Lung microvascular endothelial cell (primary cell): ENCODE measurements at regions not wholly inside any gene's neighbourhood (a gene's known extent, or its start where the extent isn't known, plus 50 kb on each side); places are given as distances from the start of the nearest gene placed in this dataset.
"Not testable (repeated sequence)": the region's sequence is repeated elsewhere in the genome, so short reads cannot be mapped to it uniquely, and the experiment has no call there.

Experiments used
- DNase-seq, 2 donors: peaks; one replicate each; pipeline versions ENCODE4 v3.0.0 to v3.0.0-alpha.2; 2010; ENCODE audit warnings: low read depth in 2 of 2

DNA sequence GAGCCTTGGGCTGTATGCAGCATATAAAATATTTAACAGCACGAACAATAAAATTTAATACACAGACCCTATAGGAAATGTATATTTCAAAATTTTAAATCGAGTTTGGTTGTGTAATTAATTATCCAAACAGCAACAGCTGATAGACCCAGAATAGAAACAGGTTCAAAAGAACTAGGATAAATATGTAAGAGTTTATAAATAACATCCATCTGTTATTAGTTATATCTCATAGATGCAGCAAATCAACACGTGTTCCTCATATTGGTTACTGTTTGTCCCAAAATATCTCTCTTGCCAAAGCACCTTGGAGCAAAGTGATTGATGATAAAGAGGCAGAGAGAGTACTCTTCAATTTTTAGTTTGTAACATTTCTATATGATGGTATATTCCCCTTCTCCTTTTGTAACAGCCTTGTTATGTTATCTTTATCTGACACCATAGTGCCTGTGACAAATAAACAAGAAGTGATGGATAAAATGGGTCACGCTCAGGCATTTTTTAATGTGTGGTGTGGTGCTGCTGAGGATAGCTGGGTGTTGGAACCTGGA is 260.6 kb upstream of the NBEA start:
- no peak for DNase-seq

DNA sequence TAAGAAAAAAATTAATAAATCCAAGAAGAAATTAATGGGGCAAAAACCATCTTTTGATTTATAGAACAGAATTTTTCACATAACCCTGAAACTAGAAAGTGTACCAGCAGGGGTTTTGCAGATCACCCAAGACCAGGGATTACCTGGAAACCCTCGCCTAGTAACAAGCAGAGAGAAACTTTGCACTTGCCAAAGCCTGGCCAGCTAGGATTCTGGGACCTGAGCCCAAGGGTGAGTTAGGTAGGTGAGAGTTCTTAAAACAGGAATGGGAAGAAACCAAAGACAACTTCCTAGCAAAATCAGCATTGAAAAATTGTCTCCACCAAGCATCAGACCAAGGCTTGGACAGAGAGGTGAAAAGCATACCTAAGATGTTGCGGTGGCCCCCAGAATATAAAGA is 247.0 kb upstream of the NBEA start:
- DNase-seq: no peak

DNA sequence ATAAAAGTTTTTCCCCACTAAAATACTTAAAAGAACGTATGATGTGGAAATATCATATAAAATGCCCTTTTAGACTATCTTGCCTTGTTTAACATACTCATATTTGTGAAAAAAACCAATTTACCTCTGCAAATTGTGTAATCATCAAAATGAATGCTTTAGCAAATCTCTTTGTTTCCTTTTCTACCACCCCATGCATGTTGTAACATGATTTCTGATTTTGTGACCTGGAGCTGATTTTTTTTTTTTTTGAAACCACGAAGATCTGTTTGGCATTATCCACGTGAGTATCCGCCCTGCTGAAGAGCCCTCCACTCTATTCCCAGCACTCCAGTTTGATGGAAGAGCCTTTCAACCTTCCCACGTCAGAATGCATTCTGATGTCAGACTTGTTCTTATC is 245.8 kb upstream of the NBEA start:
- no peak for DNase-seq

DNA sequence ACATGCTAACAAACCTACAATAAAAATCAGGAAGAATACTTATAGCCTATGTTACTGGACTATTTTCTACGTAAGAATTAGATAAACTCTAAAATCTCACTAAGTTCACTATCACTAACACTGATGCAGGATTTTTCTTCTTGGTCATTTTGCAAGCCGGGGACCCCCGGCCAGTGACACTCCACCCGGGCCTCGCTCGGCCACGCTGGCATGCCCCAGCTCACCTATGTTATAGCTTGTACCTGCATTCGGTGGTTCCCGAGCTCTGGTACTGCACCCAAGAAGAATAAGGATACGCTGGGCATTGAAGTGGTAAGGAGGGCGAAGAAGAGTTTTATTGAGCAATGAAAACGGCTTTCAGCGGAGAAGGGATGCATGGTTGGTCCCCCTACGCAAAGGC is 245.3 kb upstream of the NBEA start:
- DNase-seq: no peak

DNA sequence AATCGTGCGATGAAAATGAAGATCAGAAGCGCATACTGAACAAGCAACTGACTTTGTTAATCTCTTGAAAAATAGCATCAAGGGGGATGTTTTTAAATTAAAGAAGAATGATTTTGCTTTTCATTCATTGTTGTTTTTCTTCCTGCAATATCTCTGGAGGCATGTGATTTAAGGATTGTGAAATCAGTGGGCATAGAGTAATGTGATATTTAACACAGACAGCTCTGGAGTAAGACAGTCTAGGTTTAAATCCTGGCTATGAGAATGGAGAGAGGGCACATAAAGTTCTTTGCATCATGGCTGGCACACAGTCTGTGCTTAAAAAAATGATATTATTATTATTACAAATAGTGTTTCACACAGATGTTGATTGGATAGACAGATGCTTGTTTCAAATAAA is 243.1 kb upstream of the NBEA start:
- no peak for DNase-seq

DNA sequence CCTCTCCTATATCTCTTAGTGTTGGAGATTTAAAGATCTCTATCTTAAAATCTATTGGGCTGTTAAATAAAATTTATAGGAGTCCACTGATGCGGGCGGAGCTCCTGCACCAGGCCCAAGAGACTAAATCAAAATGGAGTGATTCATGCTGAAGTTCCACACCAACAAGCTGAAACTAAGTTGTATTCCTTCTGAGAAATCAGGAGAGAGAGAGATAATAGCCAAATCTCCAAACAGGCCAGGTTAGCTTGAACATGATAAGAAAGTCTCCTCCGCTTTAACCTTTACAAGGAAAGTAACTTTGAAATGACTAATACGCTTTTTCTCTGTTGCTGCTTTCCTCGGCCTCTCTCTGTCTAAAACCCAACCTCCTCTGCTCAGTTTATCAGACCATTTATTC is 241.9 kb upstream of the NBEA start:
- DNase-seq: no peak

DNA sequence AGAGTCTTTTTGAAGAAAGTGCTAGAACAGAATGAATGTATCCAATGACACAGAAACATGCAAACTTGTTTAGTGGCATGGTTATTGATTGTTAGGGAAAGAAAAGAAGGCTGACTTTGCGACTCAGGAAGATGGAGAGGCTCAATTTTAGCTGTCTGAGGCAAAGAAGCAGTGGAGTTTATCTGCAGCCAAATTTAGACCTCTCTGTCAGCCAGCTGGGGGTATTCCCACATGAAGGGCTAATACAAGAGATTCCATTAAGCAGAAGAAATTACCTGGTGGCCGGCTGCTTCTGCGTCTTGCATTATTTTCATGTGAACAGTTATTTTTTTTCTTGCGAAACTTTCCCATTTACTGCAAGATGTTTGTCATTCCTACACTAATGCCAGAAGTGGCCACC is 240.2 kb upstream of the NBEA start:
- no peak for DNase-seq

DNA sequence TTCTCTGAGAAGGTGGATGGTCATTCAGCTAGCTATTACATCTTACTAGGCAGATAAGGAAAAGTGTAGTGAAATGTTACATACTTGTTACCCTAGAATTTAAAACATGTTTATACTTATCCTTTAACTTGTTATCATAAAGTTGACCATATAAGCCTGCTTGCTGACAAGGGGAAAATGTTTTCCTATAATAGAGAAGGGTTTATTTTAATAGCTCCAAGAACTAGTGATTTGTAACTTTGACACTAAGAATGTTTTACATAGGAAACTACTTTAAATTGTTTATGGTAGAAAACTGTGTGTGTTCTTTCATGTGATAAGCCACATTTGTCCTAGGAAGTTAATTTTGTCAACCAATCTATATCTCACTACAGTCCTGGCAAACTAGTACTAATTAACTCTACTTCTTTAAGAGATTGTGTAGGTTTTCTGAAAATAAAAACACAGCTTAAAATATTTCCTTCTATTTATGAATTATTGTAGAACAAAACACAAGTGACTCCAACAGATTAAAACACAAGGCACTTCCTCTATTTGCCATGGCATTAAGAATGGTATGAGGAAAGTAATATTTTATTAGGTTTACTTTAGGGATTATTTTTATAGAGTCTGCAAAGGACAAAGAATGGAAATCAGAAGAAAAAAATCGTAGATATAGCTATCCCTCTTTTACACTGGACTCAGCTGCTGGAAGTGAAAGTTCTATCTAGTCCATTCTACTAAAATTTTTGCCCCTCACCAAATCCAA is 233.3 kb upstream of the NBEA start:
- no peak for DNase-seq

DNA sequence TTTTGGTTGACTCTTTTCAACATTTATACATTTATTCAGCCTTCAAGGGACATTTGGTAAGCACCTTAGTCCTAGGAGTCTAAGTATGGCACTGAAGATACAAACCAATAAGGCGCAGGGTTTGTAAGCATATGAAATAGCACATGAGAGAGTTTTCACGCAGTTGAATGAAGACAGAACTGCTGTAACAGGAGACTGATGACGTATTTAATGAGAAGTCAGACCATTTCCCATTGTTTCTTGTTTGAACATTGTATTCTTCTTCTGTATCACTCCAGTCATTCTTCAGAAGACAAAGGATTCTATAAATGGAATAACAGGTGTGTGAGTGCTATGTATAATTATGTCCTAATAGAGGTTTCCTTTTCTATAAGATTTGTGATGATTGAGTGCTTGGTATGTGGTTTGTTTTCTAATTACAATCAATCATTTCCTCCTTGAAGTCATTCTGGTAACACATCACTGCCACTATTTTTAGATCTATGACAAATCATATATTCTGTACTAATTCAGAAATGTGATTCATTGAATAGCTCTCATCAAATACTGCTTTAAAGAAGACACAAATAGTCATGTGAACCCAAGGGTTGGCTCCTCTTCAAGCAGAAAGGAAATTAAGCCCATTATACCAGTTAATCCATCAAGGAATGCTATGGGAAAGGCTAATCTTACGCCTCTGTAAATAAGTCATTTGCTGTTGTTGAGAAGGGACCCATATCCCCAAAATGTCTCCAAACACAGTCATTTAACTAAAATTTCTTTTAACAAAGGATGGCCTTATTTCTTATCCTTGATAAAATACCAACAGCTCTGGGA is 222.8 kb upstream of the NBEA start:
- DNase-seq: peak in 1 of 2 donors; percentile 37

DNA sequence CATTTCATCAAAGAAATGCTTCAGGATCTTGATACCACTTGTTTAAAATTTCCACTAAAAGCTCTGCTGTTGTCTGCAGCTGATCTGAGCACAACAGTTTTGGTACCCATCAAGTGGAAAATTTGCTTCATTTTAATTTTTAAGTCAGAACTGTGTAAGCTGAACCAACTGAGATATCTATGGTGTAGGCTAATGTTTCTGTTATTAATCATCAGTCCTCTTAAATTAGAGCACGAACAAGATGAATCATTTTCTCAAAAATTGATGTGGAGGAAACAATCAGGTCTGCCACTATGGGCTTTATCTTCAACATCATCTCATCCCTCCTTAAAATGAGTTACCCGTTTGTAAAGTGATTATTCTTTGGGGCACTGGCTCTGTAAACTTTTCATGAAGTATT is 221.5 kb upstream of the NBEA start:
- no peak for DNase-seq

DNA sequence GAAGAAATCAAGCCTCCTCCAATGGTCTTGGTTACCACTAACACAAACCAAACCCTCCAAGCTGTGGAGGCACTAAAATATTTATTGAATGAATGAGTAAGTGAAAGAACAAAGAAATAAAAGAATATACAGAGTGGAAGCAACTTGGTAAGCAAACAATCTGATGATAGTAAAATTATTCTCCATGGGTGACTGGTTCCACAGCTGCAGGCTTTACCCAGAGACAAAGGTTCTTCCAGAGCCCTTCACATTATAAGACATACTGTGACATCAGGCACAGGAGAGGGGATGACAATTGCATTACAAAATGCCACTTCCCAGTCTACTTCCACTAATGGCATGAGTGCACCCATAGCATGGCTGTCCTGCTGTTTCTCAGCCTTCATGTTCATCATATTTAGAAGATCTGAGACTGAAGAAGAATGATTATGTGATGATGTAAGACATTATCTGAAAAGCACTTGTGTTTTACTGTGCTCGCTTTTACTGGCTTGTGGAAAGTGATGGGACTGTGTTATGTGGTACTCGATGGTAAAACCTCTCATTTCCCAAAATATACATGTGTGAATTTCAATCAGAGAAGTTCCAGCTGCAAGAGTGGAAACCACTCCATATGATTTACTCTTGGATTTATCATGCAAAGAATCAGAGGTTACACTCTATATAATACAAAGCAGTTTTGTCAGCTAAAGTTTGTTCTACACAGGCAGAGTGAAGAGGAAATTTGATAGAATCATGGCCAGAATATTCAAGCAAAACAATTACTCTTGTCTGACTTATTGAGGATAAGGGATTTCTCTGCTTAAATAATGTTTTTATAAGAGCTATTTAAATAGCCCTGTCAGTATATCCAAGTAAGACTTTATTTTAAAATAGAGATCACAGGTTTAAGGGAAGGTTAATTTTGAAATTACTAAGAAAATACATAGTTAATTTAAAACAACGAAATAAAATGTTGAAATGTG is 220.2 kb upstream of the NBEA start:
- no peak for DNase-seq

DNA sequence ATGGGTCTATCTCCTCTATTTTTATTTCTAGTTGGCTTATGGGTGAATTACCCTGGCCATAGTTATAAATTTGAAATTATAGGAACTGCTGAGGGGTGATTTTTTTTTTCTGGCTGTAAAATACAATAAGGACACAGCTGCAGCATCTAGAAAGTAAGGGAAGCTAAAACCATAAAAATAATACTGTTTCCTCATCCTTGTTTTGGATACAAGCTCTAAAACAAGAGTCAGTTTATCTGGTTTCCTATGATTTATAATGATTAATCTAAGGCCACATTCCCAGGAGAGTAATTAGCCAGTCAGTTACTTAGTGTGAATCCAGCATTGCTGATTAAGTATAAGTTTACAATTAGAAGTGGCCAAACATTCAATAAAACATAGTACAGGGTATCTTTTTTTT is 219.1 kb upstream of the NBEA start:
- DNase-seq: no peak

DNA sequence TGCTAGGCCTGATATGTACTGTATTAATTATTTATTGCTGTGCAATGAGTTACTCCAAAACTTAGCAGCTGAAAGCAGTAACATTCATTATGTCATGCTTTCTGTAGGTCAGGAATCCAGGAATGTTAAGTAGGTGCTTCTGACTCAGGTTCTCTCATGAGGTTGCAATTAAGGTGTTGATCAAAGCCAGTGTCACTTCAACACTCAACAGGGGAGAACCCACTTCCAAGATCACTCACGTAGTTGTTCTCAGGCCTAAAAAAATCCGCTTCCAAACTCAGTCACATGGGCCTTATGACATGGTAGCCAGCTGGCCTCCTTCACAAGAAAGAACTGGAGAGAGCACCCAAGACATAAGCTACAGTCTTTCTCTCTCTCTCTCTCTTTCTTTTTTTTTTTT is 211.1 kb upstream of the NBEA start:
- DNase-seq: no peak

DNA sequence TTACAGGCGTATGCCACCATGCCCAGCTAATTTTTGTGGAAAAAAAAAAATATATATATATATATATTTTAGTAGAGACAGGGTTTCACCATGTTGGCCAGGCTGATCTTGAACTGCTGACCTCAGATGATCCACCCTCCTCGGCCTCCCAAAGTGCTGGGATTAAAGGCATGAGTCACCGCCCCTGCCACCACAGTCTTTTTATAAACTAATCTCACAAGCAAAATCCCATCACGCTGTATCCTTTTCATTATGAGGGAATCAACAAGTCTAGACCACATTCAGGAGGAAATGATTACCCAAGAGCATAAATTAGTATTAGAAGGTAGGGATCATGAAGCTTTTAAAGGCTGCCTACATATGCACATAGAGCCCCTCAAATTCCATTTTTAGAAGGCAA is 210.6 kb upstream of the NBEA start:
- DNase-seq: no peak

DNA sequence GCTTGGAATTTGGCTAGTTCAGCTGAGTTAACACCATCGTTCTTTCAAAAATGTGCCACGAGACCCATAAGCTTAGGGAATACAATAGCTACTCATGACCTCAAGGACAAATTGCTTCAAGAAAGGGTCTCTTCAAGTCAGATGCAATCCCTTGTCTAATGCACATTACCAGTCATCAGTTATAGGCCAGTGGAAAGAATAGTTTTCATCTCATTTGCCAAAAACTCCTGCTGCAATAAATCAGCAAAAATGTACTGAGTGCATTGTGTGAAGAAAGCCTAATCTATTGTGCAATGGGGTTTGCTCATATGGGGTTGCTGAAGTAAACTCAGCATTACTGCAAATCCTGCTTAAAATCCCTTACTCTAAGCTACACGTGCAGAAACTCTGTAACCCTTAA is 208.3 kb upstream of the NBEA start:
- DNase-seq: no peak

DNA sequence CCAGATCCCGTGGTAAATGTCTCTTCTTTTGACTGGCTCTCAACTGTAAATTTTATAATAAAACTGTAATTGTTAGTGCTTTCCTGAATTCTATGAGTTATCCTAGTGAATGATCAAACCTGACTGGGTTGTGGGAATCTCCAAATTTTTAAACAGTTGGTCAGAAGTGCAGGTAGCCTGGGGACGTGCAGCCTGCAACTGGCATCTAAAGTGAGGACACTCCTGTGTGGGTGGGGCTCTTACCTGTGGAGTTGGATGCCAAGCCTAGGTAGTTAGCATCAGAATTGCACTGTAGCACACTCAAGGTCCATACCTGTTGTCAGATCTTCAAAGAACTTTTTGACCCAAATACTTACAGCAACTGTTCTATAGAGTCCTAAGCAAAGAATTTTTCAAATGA is 207.1 kb upstream of the NBEA start:
- DNase-seq: no peak

DNA sequence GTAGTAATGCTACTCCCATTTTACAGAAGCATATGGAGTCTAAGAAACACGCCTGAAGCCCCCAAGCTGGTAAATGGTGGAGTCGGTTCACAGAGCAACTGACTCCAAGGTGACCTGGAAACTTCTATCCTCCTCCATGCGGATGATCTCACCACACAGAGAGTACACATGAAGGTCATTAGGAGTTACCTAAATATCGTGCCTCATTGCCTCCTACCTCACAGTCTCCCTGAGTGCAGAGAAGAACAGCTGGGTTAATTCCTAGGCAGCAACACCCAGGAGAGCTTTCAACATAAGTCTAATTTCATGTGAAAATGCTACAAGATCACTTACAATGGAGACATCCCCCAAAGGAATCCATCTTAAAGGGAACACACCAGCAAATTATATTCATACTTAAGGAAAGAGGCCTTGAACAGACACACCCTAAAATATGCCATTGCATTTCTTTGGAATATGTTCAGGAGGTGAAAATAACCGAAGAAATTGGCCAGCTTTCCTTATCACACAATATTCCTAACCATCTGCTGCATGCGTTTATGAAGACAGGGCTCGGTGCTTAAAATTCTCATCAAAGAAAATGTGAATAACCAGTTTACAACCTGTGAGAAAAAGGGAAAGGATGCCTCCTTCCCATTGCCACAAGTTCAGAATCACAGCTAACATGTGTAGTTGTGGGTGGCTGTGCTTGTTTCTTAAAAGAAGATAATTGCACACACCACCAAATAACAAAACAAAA is 203.6 kb upstream of the NBEA start:
- no peak for DNase-seq

DNA sequence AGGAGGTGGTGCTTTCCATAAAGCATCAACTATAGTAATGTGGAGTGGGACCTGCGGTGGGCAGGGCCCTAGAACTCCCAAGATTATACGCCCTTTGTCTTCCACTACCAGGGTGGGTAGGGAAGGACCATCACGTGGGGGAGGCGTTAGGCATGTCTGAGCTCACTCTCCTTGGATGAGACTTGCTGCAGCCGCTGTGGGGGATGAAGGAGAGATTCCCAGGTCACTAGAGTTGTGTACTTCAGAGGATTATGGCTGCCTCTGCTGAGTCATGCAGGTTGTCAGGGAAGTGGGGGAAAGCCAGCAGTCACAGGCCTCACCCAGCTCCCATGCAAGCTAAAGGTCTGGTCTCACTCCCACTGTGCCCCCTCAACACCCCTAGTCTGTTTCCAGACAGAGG is 195.0 kb upstream of the NBEA start:
- not testable (repeated sequence) for DNase-seq

DNA sequence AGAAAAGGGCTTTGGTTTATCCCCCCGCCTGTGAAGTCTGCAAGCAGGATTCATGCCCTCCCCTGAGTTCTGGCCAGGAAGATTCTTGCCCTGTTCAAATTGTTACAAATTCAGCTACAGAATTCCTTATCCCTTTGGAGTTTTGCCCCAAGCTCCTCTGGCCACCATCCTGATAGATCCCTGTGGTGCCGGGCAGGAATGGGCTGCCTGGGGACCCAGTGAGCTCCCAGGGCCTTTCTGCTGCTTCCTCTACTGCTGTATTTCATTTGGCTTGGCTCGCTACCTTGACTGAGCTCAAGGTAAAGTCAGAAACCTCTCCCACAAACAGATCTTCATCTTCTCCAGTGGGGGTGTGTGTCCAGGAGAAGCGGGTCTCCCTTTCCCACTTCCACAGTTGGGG is 194.6 kb upstream of the NBEA start:
- DNase-seq: no peak

DNA sequence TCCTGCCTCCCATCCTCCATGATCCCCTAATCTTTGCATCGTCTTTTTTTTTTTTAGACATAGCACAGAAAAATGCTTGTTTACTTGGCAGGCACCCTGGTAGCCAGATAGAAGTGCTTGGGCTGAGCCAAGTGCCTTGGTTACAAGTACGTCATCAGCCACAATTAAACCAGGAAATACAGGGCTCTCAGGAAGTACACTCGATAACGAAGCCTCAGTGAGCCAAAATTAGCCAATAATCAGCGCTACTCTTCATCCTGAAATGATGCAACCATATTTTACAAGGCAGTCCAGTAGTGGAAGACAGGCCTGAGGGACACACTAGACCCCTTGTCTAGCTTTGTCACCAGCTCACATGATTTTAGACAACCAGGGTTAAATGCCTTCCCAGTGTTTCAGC is 194.0 kb upstream of the NBEA start:
- DNase-seq: peak; percentile 1 to 79

DNA sequence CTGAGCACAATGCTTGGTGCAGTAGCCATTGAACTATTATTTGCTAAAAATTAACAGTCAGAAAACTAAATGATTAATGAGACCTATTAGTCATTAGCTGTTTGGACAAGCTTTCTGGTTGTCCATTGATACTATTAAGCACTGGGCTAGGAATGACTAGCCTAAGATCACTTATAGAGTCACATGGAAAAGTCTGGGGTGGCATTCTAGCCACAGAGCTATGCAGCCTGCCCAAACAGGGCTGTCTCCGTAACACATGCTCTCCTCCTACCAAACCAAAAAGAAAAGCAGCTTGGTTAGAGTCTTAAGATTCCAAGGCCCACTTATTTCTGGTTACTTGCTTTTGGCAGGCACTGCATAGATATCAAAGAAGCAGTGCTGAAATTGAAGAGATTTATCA is 193.5 kb upstream of the NBEA start:
- DNase-seq: no peak
